ENCODE measurements at regions not wholly inside any gene's neighbourhood (a gene's known extent, or its start where the extent isn't known, plus 50 kb on each side); places are given as distances from the start of the nearest gene placed in this dataset.

DNA sequence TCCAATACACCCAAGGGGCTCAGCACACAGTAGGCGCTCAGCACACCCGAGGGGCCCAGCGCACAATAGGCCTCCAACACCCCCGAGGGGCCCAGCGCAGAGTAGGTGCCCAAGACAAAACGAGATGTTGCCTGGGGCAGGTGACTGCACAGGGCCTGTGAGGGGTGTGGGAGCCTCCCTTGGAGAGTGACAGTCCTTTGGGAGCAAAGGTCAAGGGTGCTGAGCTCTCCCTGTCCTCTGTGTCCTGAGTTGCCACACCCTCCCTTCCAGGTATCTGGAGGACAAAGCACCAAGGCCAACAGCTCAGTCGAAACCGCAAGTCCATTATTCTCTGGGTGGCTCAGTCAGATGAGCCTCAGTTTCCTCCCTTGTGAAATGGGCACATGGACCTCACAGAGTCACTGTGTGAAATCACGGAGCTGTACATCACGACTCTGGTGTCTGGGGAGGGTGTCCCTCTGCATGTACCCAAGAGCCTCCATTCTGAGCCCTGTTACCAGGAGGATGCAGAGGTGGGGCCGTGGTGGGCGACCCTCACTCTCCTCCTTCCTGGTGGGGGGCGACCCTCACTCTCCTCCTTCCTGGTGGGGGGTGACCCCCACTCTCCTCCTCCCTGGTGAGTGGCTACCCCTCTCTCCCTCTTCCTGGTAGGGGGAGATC lies 81.3 kb downstream of the FOXL3 start:
- peak; percentile 48 for DNase-seq (ENCODE audit: low spot score)

DNA sequence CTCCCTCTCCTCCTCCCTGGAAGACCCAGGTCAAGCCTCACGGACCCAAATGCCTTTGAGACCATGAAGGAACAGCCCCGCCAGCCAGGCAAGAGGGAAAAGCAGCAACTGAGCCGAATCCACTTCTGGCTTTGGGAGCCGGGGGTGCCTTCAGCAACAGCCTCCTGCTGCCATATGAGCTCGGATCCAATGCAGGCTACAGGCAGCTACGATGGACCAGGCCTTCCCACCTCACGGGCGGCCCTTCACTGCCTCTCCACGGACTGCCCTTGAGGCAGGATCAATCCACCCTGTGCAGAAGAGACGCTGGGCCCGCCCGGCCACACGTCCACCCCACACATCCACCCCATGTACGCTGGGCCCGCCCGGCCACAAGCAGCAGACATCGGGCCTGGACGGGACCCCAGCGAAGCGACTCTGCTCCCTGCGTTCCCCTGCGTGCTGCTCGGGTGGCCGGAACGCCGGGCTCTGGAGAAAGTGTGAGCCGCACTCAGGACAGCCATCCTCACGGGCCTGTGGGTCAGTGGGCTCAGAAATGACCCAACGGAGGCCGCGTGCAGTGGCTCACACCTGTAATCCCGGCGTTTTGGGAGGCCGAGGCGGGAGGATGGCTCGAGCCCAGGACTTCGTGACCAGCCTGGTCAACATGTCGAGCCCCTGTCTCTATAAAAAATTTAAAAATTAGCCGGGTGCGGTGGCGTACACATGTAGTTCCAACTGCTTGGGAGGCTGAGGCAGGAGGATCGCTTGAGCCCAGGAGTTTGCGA lies 82.0 kb downstream of the FOXL3 start:
- no peak for DNase-seq (ENCODE audit: low spot score)

DNA sequence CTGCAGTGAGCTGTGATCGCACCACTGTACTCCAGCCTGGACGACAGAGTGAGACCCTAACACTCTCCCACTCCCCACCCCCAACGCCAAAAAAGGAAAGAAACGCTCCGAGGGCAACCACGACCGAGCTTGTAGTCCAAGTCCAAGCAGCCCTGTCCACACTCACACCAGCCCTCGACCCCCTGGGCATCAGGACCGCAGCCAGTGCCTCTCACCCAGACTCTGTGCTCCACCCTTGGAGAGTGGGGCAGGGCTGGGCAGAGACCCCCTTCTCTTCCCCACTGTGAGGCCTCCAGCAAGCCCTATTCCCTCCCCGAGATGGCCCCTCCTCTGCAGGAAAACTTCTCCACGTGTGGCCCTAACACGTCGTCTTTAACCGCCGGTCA lies 82.6 kb downstream of the FOXL3 start:
- no peak for DNase-seq (ENCODE audit: low spot score)

DNA sequence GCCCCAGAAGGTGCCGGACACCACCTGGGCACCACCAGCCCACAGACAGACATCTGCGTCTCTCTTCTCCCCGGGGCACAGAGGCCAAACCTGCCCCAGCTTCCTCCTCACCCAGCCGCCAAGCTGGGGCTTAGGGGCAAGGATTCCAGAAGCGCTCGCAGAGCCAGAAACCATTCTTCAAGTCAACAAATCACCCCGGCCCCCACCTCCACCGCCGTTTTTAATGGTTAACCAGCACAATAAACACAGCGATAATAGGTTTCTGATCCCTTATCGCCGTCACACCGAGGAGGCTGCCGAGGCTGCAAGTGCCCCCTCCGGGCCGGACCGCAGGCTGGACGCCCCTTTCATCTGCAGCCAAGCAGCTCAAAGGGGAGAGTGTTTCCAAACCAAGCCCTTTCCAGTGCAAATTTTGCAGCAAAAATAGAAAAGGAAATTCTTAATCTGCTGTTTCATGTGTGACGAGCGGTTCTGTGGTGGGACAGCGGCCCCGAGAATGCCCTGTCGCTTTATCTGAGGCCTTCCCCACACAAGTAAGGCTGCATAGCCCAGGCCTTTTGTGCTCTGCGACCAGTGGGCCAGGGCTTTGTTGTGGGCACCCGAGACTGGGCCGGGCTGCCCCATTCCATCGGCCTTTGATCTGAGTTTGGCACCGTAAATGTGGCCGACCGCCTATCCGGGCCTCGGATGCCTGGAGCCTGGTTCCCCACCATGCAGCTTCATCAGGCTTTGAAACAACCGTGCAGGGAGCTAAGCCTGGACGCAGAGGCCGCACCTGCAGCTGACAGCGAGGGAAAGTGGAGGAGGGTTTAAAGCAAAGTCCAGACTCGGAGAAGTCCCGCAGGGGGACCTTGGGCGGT lies 83.2 kb downstream of the FOXL3 start:
- DNase-seq (ENCODE audit: low spot score): no peak

DNA sequence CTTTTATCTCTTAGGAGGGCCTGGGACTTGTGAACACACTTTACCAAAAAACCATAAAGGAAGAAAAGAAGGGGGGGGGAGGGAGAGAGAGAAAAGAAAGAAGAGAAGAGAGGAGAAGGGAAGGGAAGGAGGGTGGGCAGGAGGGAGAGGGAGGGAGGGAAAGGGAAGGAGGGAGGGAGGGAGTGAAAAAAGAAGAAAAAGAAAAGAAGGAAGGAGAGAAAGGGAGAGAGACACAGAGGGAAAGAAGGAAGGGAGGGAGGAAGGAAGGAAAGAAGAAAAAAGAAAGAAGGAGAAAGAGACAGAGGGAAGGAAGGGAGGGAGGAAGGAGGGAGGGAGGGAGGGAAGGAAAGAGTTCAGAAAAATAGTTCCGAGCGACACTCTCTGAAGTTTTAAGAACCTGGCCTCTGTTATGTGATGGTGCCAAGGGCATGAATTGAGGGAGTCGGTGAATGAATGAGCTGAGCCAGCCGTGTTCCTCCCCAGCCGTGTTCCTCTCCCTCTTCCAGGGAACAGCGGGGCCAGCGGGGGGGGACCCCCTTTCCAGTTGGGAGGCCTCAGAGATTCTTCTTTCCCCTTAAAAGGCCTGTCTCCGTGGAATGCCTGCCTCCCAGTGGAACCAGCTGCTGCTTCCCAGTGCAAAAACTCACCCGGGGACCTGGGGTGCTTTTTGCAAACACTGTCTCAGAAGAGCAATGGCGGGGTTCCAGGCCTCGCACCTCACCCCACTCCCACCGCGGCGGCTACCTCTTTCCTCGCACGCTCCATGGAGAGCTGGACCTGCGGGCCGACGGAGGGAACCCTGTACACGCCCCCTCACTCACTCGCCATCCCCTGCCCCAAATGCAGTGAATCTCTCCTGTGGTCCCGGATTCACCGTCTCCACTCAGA lies 84.1 kb downstream of the FOXL3 start:
- no peak for DNase-seq (ENCODE audit: low spot score)

DNA sequence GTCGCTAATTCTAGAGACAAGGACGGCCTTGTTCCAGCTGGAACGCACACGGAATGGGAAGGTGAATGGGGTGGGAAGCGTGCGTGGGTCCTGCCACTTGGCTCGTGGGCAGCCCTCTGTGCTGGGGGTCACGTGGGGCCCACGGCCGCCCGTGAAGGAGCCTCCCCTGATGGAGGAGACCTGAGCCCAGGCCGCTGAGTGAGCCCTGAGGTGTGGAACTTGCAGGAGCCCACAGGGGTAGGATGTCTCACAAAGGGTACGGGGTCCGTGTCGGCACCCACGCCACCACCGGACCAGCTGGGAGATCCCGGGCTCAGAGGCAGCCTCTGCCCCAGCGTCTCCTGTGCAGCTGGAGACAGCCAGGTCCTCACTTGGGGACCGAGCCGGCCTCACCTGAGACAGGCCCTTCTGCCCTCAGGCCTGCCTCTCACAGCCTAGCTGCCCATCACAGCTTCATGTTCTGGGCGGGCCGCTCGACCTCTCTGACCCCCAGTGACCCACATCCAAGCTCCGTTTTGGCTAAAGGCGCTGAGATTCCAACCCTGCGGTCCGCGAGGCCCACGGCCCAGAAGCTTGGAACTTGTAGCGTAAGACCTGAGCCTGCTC lies 84.8 kb downstream of the FOXL3 start:
- DNase-seq (ENCODE audit: low spot score): no peak

DNA sequence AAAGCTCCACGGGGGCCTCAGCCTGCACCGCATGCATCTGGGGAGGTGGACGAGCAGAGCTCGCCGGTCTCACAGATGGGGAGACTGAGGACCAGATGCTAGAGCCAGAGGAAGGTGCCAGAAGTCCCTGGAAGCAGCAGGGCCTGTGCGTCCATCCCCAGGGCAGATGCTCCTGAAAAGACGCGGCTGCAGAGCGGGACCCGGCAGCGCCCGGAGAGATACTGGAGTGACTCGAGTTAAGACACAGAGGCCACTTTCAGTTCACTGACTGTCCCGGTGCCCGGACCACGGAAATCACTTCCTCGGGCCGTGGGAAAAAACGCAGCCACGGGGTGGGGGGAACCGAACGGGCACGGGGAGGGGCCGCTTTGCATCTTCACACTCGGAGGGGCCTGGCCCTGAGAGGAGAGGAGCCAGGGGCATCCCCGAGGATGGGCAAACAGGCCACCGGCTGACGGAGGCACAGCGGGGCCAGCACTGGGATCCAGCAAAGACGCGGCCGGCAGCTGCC lies 85.4 kb downstream of the FOXL3 start:
- no peak for DNase-seq (ENCODE audit: low spot score)

DNA sequence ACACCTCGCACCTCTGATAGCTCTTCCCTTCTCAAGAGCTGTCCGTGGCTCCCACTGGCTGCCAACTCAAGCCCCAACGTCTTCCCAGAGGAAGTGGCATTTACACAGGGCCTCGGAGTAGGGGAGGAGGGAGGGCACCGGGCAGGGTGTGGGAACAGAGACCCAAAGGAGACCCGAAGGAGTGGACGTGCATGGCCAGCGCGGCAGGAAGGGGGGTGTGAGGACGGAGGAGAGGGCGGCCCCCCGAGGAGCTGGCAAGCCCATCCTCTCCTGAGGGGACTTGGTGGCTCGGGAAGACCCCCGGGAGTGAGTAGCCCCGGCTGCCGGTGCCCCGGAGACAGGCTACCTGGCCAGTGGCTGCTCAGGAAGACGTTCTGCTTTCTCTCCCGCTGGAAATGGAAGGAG lies 85.9 kb downstream of the FOXL3 start:
- no peak for DNase-seq (ENCODE audit: low spot score)

DNA sequence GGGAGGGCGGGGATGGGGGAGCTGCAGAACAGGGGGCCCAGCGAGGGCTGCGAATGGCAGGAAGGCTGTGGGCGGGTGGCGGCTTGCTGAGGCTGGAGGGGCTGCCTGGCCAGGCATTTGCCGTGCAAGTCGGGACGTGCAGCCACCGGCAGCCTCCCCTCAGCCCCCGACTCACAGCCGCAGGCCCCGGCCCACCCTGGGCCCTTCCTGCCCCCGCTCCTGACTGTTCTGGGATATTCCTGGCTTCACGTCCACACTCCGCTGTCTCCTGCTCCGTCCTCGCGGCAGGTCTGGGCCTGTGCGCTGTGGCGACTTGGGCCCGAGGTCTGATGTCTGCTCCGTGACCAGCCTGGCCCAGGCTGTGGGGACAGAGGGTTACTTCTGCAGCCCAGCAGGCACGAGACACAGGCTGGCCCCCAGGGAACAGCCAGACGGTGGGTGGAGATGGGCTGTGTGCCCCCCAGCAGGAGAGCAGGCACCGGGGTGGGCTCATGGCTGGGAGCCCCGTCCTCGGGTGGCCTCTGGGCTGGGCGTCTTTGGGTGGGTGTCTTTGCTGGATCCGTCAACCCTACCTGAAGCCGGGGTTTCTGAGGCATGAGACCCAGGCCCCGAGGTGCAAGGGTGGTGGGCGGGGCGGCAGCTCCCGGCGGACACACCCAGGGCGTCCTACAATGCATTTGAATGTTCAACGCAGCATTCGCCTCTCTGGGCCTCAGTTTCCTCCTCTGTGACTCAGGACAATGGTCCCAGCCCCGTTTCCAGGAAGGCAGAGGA lies 86.5 kb downstream of the FOXL3 start:
- DNase-seq (ENCODE audit: low spot score): no peak

DNA sequence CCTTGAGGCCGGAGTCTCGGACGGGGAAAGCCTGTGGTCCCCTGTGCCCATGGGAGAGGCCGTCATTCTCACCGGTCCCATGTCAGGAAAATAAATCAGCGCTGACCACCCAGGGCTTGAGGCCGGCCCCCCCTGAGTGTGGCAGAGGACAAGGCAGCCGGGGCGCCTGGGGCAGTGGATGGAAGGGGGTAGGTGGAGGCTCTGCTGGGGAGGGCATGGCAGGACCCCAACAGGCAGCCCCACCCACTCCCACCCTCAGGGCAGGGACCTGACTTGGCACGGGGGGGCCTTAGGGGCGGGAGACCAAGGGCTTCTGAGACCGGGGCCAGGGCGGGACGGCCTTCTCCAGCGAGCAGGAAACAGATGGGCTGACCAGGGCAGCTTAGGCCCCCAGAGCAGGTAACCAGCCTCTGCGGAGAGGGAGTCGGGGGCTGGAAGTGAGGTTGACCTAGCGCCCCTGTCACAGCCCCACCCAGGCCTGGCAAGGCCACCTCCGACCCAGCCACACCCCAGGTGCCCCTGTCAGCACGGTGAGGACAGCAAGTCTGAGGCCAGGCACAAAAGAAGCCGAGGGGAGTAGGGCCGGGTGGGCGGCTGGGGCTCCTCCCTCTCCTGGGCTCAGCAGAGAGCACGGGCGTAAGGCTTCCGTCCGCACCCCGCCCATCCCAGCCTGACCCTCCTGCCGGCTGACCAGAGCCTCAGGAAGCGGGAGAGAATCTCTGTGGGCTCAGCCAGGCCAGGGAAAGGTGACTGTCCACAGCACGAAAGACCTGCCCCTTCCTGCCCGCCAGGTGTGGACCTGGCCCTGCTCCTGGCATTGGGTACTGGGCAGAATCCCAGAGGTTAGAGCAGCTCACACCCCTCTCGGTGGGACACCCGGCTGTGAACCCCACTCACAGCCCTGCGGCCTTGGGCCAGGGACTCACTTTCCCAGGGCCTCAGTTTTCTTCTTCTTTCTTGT lies 87.4 kb downstream of the FOXL3 start:
- no peak for DNase-seq (ENCODE audit: low spot score)

DNA sequence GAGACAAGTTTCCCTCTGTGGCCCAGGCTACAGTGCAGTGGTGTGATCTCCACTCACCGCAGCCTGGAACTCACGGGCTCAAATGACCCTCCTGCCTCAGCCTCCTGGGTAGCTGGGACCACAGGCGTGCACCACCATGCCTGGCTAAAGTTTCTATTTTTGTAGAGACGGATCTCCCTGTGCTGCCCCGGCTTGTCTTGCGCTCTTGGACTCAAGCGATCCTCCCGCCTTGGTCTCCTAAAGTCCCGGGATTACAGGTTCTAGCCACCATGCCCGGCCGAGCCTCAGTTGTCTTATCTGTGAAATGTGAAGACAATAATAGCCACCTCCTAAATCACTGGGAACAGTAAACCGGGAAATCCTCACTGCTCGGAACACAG lies 88.1 kb downstream of the FOXL3 start:
- no peak for DNase-seq (ENCODE audit: low spot score)

DNA sequence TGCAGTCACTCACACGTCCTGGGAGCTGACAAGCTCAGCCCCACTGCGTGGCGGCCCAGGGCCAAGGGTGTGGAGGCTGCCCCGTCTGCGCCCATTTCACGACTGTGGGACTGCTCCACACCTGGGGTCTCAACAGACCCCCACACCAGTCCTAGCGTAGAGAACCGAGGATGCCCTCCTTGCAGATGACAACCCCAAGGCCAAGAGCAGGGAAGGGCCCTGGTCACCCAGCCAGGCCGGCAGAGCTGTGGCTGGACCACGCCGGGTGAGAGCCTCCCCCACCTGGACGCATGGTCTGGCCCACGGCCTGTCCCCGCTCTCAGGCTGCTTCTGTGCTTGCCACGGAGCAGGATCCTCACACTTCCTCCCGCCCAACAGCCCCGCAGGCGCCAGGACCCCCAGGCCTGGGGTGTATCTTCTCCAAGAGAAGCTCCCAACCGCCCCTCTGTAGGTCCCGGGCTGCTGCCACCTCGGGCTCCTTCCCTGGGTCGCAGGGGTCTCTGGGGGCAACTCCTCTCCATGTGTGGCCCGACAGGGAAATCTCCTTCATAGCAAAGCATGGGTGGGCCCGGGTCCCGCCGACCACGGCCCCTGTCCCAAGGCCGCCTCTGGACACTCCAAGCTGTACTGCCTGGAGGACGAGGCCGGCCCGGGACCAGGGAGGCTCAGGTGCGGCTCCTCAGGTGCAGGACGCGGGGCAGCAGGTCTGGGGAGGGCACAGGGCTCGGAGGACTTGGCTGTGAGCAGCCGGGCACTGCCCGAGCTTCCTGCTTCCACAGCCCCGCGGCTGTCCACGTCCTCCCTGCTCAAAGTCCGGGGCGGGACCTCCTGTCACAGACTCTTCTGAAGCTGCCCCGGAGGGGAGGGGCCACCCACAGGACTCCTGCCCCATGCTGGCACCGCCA lies 88.8 kb downstream of the FOXL3 start:
- DNase-seq (ENCODE audit: low spot score): no peak

DNA sequence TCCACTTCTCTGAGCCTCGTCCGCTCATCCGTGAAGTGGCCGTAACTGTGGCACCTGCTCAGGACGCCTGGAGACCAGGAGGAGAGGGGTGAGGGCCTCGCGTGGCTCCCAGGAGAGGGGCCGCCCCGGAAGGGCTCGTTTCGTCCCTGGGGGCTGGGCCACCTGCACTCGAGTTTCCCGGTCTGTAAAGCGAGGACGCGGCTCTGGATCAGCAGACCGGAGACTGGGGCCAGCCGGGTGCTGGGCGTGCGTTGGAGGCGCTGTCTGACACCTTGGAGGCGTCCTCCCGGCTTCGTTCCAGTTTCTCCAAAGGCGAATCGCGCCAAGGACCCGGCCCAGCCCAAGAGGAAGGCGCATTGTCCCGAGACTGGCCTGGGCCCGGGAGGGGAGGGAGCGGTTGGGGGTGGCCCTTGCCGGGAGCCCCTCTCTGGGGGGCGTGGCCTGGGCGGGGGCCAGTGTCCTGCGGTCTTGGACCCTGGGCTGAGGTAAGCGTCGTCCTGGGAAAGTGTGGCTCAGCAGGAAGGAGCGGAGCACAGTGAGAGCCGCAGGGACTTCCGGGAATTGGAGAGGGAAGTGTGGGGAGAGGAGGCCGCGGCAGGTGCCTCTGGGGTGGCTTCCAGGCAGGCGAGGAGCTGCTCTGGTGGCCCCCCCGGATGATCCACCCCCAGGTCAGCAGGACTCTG lies 89.6 kb downstream of the FOXL3 start:
- DNase-seq (ENCODE audit: low spot score): no peak

DNA sequence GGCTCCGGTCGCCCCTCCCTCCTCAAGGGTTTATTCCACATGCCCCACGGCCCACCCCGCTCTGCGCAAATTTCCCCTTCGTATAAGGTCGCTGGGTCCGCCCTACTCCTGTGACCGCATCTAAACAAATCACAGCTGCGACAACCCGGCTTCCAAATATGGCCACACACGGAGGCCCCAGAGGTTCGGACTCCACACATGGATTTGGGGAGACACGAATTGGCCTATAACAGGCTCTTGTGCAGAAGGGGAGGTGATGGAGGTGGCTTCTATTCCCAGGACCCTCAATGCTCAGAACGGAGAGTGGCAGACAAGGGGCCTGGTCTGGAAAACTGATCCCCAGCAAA lies 90.1 kb downstream of the FOXL3 start:
- no peak for DNase-seq (ENCODE audit: low spot score)

DNA sequence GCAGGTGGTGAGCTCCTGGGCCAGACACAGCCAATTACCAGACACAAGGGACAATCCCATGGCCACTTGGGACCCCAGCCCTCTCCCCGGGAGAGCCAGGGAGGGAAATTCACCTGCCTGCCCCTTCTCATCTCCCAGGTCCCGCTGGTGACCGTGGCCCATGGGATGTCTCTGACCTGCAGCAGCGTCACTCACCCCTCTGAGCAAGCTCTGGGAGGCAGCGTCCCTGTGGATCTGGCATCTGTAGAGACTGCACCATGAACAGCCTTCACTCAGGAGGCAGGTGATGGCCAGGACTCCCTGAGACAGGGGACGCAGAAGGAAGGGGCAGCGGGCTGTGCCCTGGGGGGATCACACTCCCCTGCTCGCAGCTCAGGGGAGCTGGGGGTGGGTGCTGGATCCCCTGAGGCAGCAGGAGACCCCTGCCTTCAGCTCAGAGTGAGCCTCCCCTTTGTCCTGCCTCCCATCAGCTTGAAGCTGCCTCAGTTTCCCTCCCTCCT lies 90.8 kb downstream of the FOXL3 start:
- no peak for DNase-seq (ENCODE audit: low spot score)

DNA sequence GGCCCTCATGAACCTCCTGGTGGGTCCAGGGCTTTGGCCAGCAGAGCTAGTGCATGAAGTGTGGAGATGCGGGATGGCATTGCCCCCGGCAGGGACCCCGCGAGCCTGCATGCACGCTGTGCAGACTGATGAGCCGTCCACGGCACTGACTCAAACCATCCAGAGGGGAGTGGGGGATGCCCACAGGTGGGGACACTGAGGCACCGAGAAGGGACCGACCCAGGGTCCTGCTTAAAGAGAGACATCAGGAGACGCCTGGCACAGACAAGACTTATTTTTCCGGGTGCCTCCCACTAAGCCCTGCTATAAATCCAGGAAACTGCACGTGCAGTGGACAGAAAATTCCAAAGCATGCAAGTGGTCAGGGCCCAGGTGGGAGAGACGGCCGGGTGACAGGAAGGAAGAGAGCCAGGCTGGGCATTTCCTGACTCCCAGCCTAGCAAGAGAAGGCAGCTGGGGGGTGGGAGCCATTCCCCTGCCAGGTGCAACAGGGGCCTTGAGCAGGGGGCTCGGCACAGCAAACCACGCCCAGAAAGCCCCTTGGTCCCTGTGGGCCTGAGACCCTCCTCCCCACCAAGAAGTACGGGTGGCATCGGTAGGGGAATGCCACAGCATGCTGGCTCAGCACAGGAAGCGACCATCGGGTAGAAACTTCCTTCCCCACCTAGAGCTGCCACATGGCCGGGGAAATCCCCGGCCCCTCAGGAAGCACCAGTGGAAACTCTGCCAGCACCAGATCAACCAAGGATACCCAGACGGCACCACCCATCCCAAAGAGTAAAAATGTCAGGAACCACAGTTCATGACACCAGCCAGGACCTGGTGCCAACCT lies 91.5 kb downstream of the FOXL3 start:
- peak; percentile 14 for DNase-seq (ENCODE audit: low spot score)

DNA sequence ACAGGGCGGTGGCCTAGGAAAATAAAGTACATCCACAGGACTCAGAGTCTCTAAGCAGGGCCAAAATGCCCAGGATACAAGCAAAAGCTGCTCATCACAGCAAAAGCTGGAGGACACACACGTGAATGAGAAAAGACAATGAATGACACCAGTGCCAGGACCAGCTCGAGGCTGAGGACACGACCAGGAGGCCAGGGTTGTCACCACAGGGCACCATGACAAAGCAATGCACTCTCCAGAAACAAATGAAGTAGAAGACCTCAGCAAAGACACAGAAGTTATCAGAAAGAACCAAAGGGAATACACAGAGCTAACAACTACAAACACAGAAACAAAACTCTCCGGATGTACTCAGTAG lies 92.1 kb downstream of the FOXL3 start:
- no peak for DNase-seq (ENCODE audit: low spot score)

All from NAMALWA (cell line).